Trophoblast cell (in vitro differentiated cells and primary cell): ENCODE measurements at regions not wholly inside any gene's neighbourhood (a gene's known extent, or its start where the extent isn't known, plus 50 kb on each side); places are given as distances from the start of the nearest gene placed in this dataset.
"Not testable (repeated sequence)": the region's sequence is repeated elsewhere in the genome, so short reads cannot be mapped to it uniquely, and the experiment has no call there.

Experiments used
- DNase-seq, 2 donors: peaks; one replicate each; pipeline ENCODE4 v3.0.0-alpha.2; 2016
- H2AFZ ChIP-seq: 2 replicates; pipeline ENCODE4 v1.6.1; 2013; ENCODE audit warnings: low read length, moderate library complexity, mild to moderate bottlenecking; ENCODE audit not compliant: insufficient read depth, poor library complexity
- H2AK5ac ChIP-seq: 2 replicates; pipeline ENCODE4 v1.6.1; 2013; ENCODE audit warnings: mild to moderate bottlenecking, low read length
- H2BK120ac ChIP-seq: 2 replicates; pipeline ENCODE4 v1.6.1; 2013; ENCODE audit warnings: low read length, mild to moderate bottlenecking, moderate library complexity; ENCODE audit not compliant: insufficient read depth, poor library complexity
- H2BK12ac ChIP-seq: 2 replicates; pipeline ENCODE4 v1.6.1; 2013; ENCODE audit warnings: mild to moderate bottlenecking, low read length, moderate library complexity
- H2BK5ac ChIP-seq: 2 replicates; pipeline ENCODE4 v1.6.1; 2013; ENCODE audit warnings: low read length, low read depth, moderate library complexity, mild to moderate bottlenecking; ENCODE audit not compliant: poor library complexity
- H3K14ac ChIP-seq: 2 replicates; pipeline ENCODE4 v1.6.1; 2013; ENCODE audit warnings: mild to moderate bottlenecking, low read length
- H3K18ac ChIP-seq: 2 replicates; pipeline ENCODE4 v1.6.1; 2013; ENCODE audit warnings: mild to moderate bottlenecking, low read length
- H3K23ac ChIP-seq: 2 replicates; pipeline ENCODE4 v1.6.1; 2013; ENCODE audit warnings: low read length
- H3K27ac ChIP-seq: 2 replicates; pipeline ENCODE4 v1.5.1; 2013; ENCODE audit warnings: low read depth, mild to moderate bottlenecking, inconsistent platforms, low read length, moderate library complexity
- H3K27me3 ChIP-seq: 2 replicates; pipeline ENCODE4 v1.6.1; 2013; ENCODE audit warnings: inconsistent platforms, mild to moderate bottlenecking, low read length, moderate library complexity; ENCODE audit not compliant: insufficient read depth
- H3K36me3 ChIP-seq, 2 experiments: 1 replicate in 1 of 2; 2 replicates in 1 of 2; pipeline ENCODE4 v1.6.1; 2013; ENCODE audit warnings: low read length in 2 of 2, mild to moderate bottlenecking in 2 of 2, moderate library complexity in 1 of 2; ENCODE audit not compliant: insufficient read depth in 2 of 2, control insufficient read depth in 1 of 2
- H3K4ac ChIP-seq: 2 replicates; pipeline ENCODE4 v1.6.1; 2013; ENCODE audit warnings: low read depth, mild to moderate bottlenecking, low read length, moderate library complexity
- H3K4me1 ChIP-seq, 2 experiments: 1 replicate in 1 of 2; 2 replicates in 1 of 2; pipeline ENCODE4 v1.6.1; 2013; ENCODE audit warnings: low read length in 2 of 2, mild to moderate bottlenecking in 2 of 2, moderate library complexity in 1 of 2; ENCODE audit not compliant: insufficient read depth in 2 of 2, control insufficient read depth in 1 of 2
- H3K4me2 ChIP-seq: 2 replicates; pipeline ENCODE4 v1.6.1; 2013; ENCODE audit warnings: inconsistent platforms, mild to moderate bottlenecking, low read length, moderate library complexity
- H3K4me3 ChIP-seq: 2 replicates; pipeline ENCODE4 v1.5.1; 2013; ENCODE audit warnings: mild to moderate bottlenecking, low read depth, low read length, inconsistent platforms
- H3K79me1 ChIP-seq: one replicate; pipeline ENCODE4 v1.6.1; 2013; ENCODE audit warnings: low read length
- H3K79me2 ChIP-seq: 2 replicates; pipeline ENCODE4 v1.6.1; 2013; ENCODE audit warnings: low read length, mild to moderate bottlenecking; ENCODE audit not compliant: control insufficient read depth, insufficient read depth, poor library complexity
- H3K9ac ChIP-seq: 2 replicates; pipeline ENCODE4 v1.6.1; 2013; ENCODE audit warnings: mild to moderate bottlenecking, low read length
- H3K9me3 ChIP-seq: 2 replicates; pipeline ENCODE4 v1.6.1; 2013; ENCODE audit warnings: low read depth, mild to moderate bottlenecking, control low read depth, inconsistent platforms, low read length; ENCODE audit not compliant: insufficient read depth
- H4K12ac ChIP-seq: 2 replicates; pipeline ENCODE4 v1.6.1; 2013; ENCODE audit warnings: low read depth, mild to moderate bottlenecking, low read length, moderate library complexity
- H4K8ac ChIP-seq: 2 replicates; pipeline ENCODE4 v1.6.1; 2013; ENCODE audit warnings: low read depth, mild to moderate bottlenecking, low read length, moderate library complexity
- H4K91ac ChIP-seq: one replicate; pipeline ENCODE4 v1.6.1; 2013; ENCODE audit warnings: low read depth, mild to moderate bottlenecking, low read length, moderate library complexity
- WGBS: extraction: QIAGEN DNeasy Blood & Tissue Kit; methylation state at CpG from one replicate; pipeline ENCODE4 v1.1.7; 2013; ENCODE audit warnings: missing lambda C conversion rate; ENCODE audit not compliant: insufficient read length, insufficient coverage; ENCODE audit errors: extremely low coverage; 5-methylcytosine and 5-hydroxymethylcytosine counted together

DNA sequence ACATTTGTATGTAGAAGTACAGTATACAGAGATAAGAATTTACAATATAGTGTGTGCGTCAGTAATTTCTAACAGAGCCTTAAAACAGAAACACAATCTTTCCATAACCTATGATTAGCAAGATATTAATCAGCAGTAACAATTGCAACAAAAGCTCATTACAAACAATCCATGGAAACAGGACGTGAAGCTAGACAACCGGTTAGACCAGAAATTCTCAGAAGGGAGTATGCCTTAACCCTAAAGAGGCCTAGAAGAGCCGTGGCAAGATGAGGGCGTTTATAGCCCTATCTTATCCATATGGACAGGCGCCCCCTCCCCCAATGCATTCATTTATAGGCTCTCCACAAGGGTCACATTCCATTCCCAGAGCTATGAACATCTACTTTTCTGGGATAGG lies 184.2 kb upstream of the GK2 start:
- H4K91ac ChIP-seq, H2AFZ ChIP-seq, H4K12ac ChIP-seq, H3K14ac ChIP-seq, H3K18ac ChIP-seq, H3K79me2 ChIP-seq, H3K27ac ChIP-seq, H3K36me3 ChIP-seq, H4K8ac ChIP-seq, H3K4me1 ChIP-seq, H3K9me3 ChIP-seq, H3K79me1 ChIP-seq, H2BK12ac ChIP-seq, H3K4me3 ChIP-seq, H3K27me3 ChIP-seq, H3K4ac ChIP-seq, H3K4me2 ChIP-seq, H2BK5ac ChIP-seq, H3K23ac ChIP-seq, H3K9ac ChIP-seq, H2BK120ac ChIP-seq, H2AK5ac ChIP-seq: not testable (repeated sequence)
- DNase-seq: peak in 1 of 2 donors; percentile 48
- no CpG with 5 or more reads among the region's 6 CpGs for WGBS

DNA sequence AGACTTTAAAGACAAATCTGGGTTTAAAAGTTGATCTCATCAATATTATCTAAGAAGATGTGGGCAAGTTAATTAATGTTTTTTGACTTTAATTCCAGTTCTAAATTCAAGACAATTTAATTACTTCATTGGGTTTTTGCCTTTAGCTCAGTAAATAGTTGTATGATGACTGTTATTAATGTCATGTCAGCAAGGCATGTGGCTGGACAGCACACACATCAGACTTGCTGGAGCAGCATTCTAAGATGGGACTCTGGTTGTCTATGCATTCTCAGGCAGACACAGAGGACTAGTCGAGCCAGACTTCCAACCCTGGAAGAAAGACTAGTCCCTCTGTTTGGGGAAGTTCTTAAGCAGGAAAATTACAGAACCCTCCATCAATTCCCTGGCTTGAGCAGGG lies 180.7 kb upstream of the GK2 start:
- H3K9me3 ChIP-seq: no peaks in the 10 kb centered on the region
- peaks cover 0 to 2% of the 10 kb centered on the region in 2 experiments for H3K4me1 ChIP-seq
- no peak overlapping the region for H3K9ac ChIP-seq
- H3K27ac ChIP-seq: no peak overlapping the region
- no peaks in the 10 kb centered on the region for H3K36me3 ChIP-seq
- WGBS: no CpG with 5 or more reads among the region's 1 CpG
- no peak overlapping the region for H4K8ac ChIP-seq
- no peak overlapping the region for H3K4me2 ChIP-seq
- H4K91ac ChIP-seq: no peak overlapping the region
- H3K4ac ChIP-seq: no peak overlapping the region
- no peaks in the 10 kb centered on the region for H3K79me1 ChIP-seq
- no peak overlapping the region for H3K4me3 ChIP-seq
- H3K18ac ChIP-seq: no peak overlapping the region
- H2BK12ac ChIP-seq: no peak overlapping the region
- peak; percentile 25 to 50 for DNase-seq
- H3K23ac ChIP-seq: no peak overlapping the region
- H3K14ac ChIP-seq: no peak overlapping the region
- H4K12ac ChIP-seq: no peak overlapping the region
- H2BK5ac ChIP-seq: no peak overlapping the region
- no peak overlapping the region for H2AK5ac ChIP-seq
- no peaks in the 10 kb centered on the region for H3K27me3 ChIP-seq
- H2BK120ac ChIP-seq: no peak overlapping the region
- H2AFZ ChIP-seq: no peak overlapping the region
- no peaks in the 10 kb centered on the region for H3K79me2 ChIP-seq

DNA sequence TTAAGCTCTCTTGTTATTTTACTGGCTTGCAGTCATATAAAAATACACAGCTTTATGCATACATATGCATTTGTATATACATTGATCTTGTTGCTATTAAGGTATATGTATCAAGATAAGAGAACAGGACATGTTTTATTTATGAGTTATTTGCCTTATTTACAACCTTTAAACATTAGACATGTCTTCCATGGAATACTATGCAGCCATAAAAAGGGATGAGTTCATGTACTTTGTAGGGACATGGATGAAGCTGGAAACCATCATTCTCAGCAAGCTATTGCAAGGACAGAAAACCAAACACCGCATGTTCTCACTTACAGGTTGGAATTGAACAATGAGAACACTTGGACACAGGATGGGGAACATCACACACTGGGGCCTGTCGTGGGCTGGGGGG lies 179.2 kb upstream of the GK2 start:
- H4K91ac ChIP-seq, H2BK5ac ChIP-seq, H2BK12ac ChIP-seq, H3K4me1 ChIP-seq, H3K79me1 ChIP-seq, H3K4me3 ChIP-seq, H3K27me3 ChIP-seq, DNase-seq, H3K27ac ChIP-seq, H2AK5ac ChIP-seq, H4K8ac ChIP-seq, H2AFZ ChIP-seq, H4K12ac ChIP-seq, H3K9me3 ChIP-seq, H3K23ac ChIP-seq, H3K36me3 ChIP-seq, H2BK120ac ChIP-seq, H3K9ac ChIP-seq, H3K18ac ChIP-seq, H3K4ac ChIP-seq, H3K14ac ChIP-seq, H3K4me2 ChIP-seq, H3K79me2 ChIP-seq: not testable (repeated sequence)
- no CpG with 5 or more reads among the region's 2 CpGs for WGBS

DNA sequence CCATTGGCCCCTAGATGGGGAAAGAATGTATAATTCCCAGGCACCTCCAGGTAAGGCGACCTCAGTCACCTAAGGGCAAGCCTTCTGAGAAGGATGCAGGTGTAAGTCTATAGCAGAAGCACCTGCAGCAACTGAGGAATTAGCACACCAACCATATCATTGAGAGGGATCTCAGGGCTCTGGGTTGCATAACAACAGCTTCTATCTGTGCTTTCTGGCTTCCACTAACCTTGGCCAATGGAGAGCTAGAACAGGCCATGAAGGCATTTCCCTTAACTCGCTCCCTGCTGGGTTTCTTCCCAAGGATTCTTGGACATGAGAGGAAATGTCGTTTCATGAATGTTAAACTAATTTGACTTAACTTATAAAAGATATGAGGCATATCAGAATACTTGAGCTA lies 177.8 kb upstream of the GK2 start:
- H2BK12ac ChIP-seq: no peak overlapping the region
- WGBS: no CpG with 5 or more reads among the region's 3 CpGs
- H4K12ac ChIP-seq: no peak overlapping the region
- no peak overlapping the region for H3K27ac ChIP-seq
- H4K8ac ChIP-seq: no peak overlapping the region
- no peaks in the 10 kb centered on the region for H3K36me3 ChIP-seq
- H2BK5ac ChIP-seq: no peak overlapping the region
- no peak overlapping the region for H3K23ac ChIP-seq
- H3K18ac ChIP-seq: no peak overlapping the region
- no peaks in the 10 kb centered on the region for H3K79me2 ChIP-seq
- no peaks in the 10 kb centered on the region for H3K27me3 ChIP-seq
- H3K79me1 ChIP-seq: no peaks in the 10 kb centered on the region
- H3K9me3 ChIP-seq: no peaks in the 10 kb centered on the region
- no peaks in the 10 kb centered on the region for H3K4me1 ChIP-seq
- H3K4ac ChIP-seq: no peak overlapping the region
- H3K14ac ChIP-seq: no peak overlapping the region
- H4K91ac ChIP-seq: no peak overlapping the region
- H2AK5ac ChIP-seq: no peak overlapping the region
- no peak overlapping the region for H3K4me3 ChIP-seq
- H2AFZ ChIP-seq: no peak overlapping the region
- H2BK120ac ChIP-seq: no peak overlapping the region
- peak; percentile 29 to 58 for DNase-seq
- no peak overlapping the region for H3K4me2 ChIP-seq
- H3K9ac ChIP-seq: no peak overlapping the region
